Stomach (tissue), 8 donors: ENCODE measurements at regions not wholly inside any gene's neighbourhood (a gene's known extent, or its start where the extent isn't known, plus 50 kb on each side); places are given as distances from the start of the nearest gene placed in this dataset.

Experiments used
- DNase-seq, 2 donors: peaks; one replicate each; pipeline versions ENCODE4 v3.0.0 to v3.0.0-alpha.2; 2013 to 2019
- H3K27ac ChIP-seq, 5 donors: fragments of 200-600 bp in 4 of 5; sonication (generic) in 4 of 5; one replicate each; pipeline ENCODE4 v1.5.1; 2013 to 2019; ENCODE audit warnings: mild to moderate bottlenecking in 1 of 5, moderate library complexity in 1 of 5
- H3K27me3 ChIP-seq, 3 donors: fragments of 200-600 bp; sonication (generic); one replicate each; pipeline ENCODE4 v1.5.1; 2017 to 2019; ENCODE audit warnings: mixed run types in 1 of 3
- H3K36me3 ChIP-seq, 4 donors: fragments of 200-600 bp; sonication (generic); 1 replicate in 3 of 4; 2 replicates in 1 of 4; pipeline ENCODE4 v1.5.1; 2016 to 2019
- H3K4me1 ChIP-seq, 4 donors: fragments of 200-600 bp; sonication (generic); one replicate each; pipeline ENCODE4 v1.5.1; 2016 to 2019
- H3K4me3 ChIP-seq, 4 donors: fragments of 200-600 bp; sonication (generic) in 3 of 4; one replicate each; pipeline ENCODE4 v1.5.1; 2016 to 2019; ENCODE audit warnings: mild to moderate bottlenecking in 1 of 4
- H3K9me3 ChIP-seq, 4 donors: fragments of 200-600 bp; sonication (generic); one replicate each; pipeline ENCODE4 v1.5.1; 2016 to 2019
- CTCF ChIP-seq, 7 experiments: fragments of 450-650 bp in 4 of 7; fragments of 200-600 bp in 3 of 7; sonication (generic) in 3 of 7; IDR thresholded peaks; one replicate each; pipeline ENCODE4 v1.5.1; 2016 to 2019; ENCODE audit warnings: antibody characterized with exemption in 7 of 7, control low read depth in 2 of 7, mild to moderate bottlenecking in 1 of 7
- EP300 ChIP-seq: sonication (generic); formaldehyde crosslinking; IDR thresholded peaks from one replicate; pipeline ENCODE4 v1.6.1; 2017; ENCODE audit warnings: antibody characterized with exemption
- POLR2A ChIP-seq, 4 donors: fragments of 450-650 bp; IDR thresholded peaks; one replicate each; pipeline ENCODE4 v1.6.1; 2016; ENCODE audit warnings: antibody characterized with exemption in 4 of 4, control low read depth in 2 of 4, mild to moderate bottlenecking in 1 of 4, moderate library complexity in 1 of 4
- POLR2AphosphoS5 ChIP-seq, 3 donors: sonication (generic); formaldehyde crosslinking; IDR thresholded peaks; one replicate each; pipeline ENCODE4 v1.6.1; 2016; ENCODE audit warnings: antibody characterized with exemption in 3 of 3
- WGBS, 5 donors: extraction: QIAGEN DNeasy Blood & Tissue Kit in 3 of 5; methylation state at CpG; one replicate each; pipeline versions ENCODE4 v1.1.5 to v1.1.7; 2013 to 2018; 5-methylcytosine and 5-hydroxymethylcytosine counted together
- intact Hi-C: fragments of 100-400 bp; cut with DNase I; formaldehyde crosslinking; loops from one replicate; pipeline ENCODE4 v1.15.1; 2023; ENCODE audit warnings: low total_unique reads
- donor health status: healthy with polysubstance abuse.
- donor health status: Bipolar disorder and iron deficiency.
- donor health status: healthy.

DNA sequence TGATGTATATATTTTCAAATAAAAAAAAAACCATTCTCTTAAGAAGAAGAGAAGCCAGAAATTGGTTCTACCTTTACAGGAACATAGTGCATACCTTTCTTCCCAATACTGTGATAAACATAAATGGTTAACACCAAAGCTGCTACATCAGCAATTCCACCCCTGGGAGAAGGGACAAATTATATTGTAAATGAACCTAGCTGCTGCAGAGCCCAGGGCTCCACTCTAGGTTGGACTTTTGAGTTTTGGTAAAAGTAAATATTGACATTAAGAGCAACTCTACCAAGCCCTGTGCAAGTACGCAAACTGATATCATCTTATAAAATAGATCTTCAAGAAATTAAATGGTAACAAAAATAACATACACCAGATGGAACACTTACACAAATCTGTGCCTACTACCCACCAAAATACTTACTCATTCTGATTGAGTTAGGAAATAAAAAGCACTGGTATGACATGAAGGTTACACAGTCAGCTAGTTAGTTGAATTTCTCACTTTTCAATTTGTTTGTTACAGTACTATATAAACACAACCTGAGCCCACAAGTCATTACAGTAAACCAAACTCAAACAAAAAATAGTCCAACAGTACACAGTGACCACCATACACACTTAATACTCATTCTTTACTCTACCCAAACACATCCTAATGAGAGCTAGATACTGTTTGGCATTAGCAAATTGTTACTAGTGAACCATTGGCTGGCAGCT is 223.3 kb upstream of the HEY2 start:
- 5 to 59% (median 21%) methylated on average over 1 of the region's 1 CpG for WGBS, 5 donors
- Histone ChIP-seq H3K36me3 (no peaks in the 10 kb centered on the region), H3K4me1 (no peaks in the 10 kb centered on the region), H3K27me3 (peaks cover 0 to 10% (median 9%) of the 10 kb centered on the region in 3 donors), H3K27ac (no peak overlapping the region), H3K4me3 (no peak overlapping the region), H3K9me3 (no peaks in the 10 kb centered on the region)
- TF ChIP-seq CTCF (IDR thresholded peaks at IDR 0.05) (no peak), EP300 (no peak), POLR2A (IDR thresholded peaks at IDR 0.05) (no peak)
- no peak for DNase-seq
- intact Hi-C loops: no loop called here

DNA sequence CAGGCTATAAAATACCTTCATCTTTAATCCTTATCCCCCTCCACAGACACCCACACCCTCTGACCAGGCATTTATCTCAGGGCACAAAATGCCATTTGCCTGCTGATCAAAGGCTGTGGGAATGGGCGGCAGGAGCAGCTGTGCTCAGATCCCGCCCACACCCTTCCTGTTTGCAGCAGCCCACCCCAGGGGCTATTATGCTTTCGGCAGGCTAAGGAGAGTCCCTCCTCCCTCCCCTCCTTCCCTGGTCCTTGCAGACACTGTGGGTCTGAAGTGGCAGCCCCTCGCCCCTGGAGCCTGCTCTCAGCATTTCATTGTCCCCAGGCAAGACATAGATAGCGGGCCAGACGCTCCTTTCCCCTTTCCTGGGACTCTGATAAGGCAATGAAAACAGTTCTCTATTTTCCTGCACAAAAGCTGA is 220.8 kb upstream of the HEY2 start:
- Histone ChIP-seq H3K27me3 (peaks cover 0 to 13% (median 11%) of the 10 kb centered on the region in 3 donors), H3K27ac (no peak overlapping the region), H3K9me3 (no peaks in the 10 kb centered on the region), H3K4me1 (no peaks in the 10 kb centered on the region), H3K36me3 (no peaks in the 10 kb centered on the region), H3K4me3 (no peak overlapping the region)
- peak in 1 of 2 donors; percentile 21 for DNase-seq
- 23 to 52% (median 28%) methylated on average over 6 of the region's 6 CpGs for WGBS, 5 donors
- TF ChIP-seq POLR2A (IDR thresholded peaks at IDR 0.05) (no peak), EP300 (no peak), CTCF (IDR thresholded peaks at IDR 0.05) (no peak), POLR2AphosphoS5 (IDR thresholded peaks at IDR 0.05) (no peak)
- intact Hi-C loops: no loop called here

DNA sequence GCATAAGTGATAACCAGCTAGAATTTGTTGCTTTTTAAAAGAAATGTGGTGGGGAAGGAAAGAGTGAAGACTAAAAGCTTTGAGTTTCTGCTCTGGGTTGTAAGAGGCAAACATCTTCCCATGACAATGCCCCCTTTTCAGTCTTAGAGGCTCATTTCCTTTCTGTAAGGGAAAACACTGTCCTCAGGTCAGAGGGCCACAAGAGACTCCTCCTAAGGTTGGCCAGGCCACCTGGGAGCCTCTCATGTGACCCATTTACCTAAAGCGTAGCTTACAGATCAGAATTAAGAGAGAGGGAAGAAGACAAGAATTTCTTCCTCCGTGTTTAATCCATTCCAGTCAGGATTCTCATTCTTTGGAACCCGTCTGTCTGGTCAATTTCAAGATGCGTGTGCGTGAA is 220.4 kb upstream of the HEY2 start:
- H3K9me3 ChIP-seq: no peaks in the 10 kb centered on the region
- H3K27ac ChIP-seq: no peak overlapping the region
- DNase-seq: no peak
- intact Hi-C loops: no loop called here
- 67 to 77% (median 73%) methylated on average over 5 of the region's 5 CpGs for WGBS, 5 donors
- H3K4me1 ChIP-seq: peaks cover 0 to 4% (median 0%) of the 10 kb centered on the region in 4 donors
- no peak overlapping the region for H3K4me3 ChIP-seq
- H3K27me3 ChIP-seq: peaks cover 0 to 18% (median 15%) of the 10 kb centered on the region in 3 donors
- TF ChIP-seq EP300 (no peak), CTCF (IDR thresholded peaks at IDR 0.05) (no peak), POLR2A (IDR thresholded peaks at IDR 0.05) (no peak), POLR2AphosphoS5 (IDR thresholded peaks at IDR 0.05) (no peak)
- no peaks in the 10 kb centered on the region for H3K36me3 ChIP-seq

DNA sequence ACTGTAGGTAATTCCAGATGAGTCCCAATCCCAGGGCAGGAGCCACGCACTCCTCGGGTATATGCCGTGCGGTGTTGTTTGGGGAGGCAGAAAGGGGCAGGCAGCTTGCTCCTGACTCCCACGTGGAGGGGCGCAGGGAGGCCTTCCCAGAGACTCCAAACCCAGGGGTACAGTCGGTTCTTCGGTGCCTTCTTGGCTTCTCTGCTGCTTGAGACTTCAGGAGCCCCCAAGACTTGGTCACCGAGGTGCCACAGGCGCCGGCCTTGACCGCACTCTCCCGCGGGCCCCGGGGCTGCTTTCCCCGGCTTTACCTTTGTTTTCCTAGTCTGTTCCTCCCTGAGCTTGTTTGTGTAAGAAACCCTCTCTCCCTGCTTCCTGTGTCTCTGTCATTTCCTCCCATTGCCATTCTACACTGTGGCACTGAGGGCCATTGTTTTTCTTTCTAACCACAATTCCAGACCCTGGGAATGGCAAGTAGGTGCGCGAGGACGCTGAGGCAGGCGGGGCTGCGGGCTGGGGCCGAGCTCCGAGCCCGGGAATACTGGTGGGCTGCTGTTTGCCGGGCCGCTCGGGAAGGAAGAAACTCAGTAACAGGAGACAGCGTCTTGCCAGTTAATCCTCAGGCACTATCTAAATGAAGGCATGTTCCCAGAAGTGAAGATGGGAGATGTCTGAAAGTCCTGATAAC is 215.6 kb upstream of the HEY2 start:
- Histone ChIP-seq H3K4me3 (no peak overlapping the region), H3K9me3 (no peaks in the 10 kb centered on the region), H3K4me1 (peaks cover 0 to 14% (median 2%) of the 10 kb centered on the region in 4 donors), H3K27me3 (peaks cover 0 to 19% (median 15%) of the 10 kb centered on the region in 3 donors), H3K36me3 (no peaks in the 10 kb centered on the region), H3K27ac (no peak overlapping the region)
- intact Hi-C loops: no loop called here
- 29 to 38% (median 32%) methylated on average over 21 to 28 of the region's 28 CpGs for WGBS, 5 donors
- peak in 1 of 2 donors; percentile 9 for DNase-seq
- TF ChIP-seq EP300 (no peak), POLR2A (IDR thresholded peaks at IDR 0.05) (no peak), CTCF (IDR thresholded peaks at IDR 0.05) (no peak), POLR2AphosphoS5 (IDR thresholded peaks at IDR 0.05) (no peak)
